Uterus (tissue), 2 donors: ENCODE measurements at regions not wholly inside any gene's neighbourhood (a gene's known extent, or its start where the extent isn't known, plus 50 kb on each side); places are given as distances from the start of the nearest gene placed in this dataset.

Experiments
- POLR2A ChIP-seq, 2 donors: fragments of 450-650 bp; IDR thresholded peaks; one replicate each; pipeline ENCODE4 v1.6.1; 2016; ENCODE audit warnings: antibody characterized with exemption in 2 of 2, mild to moderate bottlenecking in 1 of 2, moderate library complexity in 1 of 2
- TF ChIP-seq, protein P1 (sequence below), 4 experiments: fragments of 200-600 bp in 2 of 4; fragments of 450-650 bp in 2 of 4; sonication (generic) in 2 of 4; IDR thresholded peaks; one replicate each; pipeline ENCODE4 v1.5.1; 2016 to 2019; ENCODE audit warnings: antibody characterized with exemption in 4 of 4, mild to moderate bottlenecking in 2 of 4, moderate library complexity in 1 of 4

GRCh38 chr20:19808498-19808897 is 50.4 kb downstream of the RIN2 start:
- TF ChIP-seq, protein P1, sequence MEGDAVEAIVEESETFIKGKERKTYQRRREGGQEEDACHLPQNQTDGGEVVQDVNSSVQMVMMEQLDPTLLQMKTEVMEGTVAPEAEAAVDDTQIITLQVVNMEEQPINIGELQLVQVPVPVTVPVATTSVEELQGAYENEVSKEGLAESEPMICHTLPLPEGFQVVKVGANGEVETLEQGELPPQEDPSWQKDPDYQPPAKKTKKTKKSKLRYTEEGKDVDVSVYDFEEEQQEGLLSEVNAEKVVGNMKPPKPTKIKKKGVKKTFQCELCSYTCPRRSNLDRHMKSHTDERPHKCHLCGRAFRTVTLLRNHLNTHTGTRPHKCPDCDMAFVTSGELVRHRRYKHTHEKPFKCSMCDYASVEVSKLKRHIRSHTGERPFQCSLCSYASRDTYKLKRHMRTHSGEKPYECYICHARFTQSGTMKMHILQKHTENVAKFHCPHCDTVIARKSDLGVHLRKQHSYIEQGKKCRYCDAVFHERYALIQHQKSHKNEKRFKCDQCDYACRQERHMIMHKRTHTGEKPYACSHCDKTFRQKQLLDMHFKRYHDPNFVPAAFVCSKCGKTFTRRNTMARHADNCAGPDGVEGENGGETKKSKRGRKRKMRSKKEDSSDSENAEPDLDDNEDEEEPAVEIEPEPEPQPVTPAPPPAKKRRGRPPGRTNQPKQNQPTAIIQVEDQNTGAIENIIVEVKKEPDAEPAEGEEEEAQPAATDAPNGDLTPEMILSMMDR (IDR thresholded peaks at IDR 0.05), result no peak
- TF ChIP-seq POLR2A (IDR thresholded peaks at IDR 0.05), result no peak
